GM12878 (cell line): ENCODE measurements at regions not wholly inside any gene's neighbourhood (a gene's known extent, or its start where the extent isn't known, plus 50 kb on each side); places are given as distances from the start of the nearest gene placed in this dataset.

Experiments used
- ATAC-seq: fragments of 200-7000 bp; cut with Tn5 transposase; 3 replicates; pipeline ENCODE4 v1.9.1; 2020; ENCODE audit warnings: mild to moderate bottlenecking, moderate library complexity
- BruUV-seq: library from RNA; stranded (reverse); fragments of 400-500 nt; replicated peaks from 2 replicates; lab custom pipeline; 2021; lab: Mats Ljungman, UMichigan
- CTCF ChIA-PET: fragments of 300-600 bp; sonication (Branson Sonifier 250); formaldehyde crosslinking; extraction: SDS; loops from one replicate; lab custom pipeline; 2021; ENCODE audit warnings: inconsistent platforms; lab: Yijun Ruan, JAX
- POLR2A ChIA-PET: fragments of 350-600 bp; formaldehyde crosslinking; extraction: SDS; loops from one replicate; lab custom pipeline; 2021; ENCODE audit warnings: inconsistent platforms; lab: Charles Lee
- RAD21 ChIA-PET: fragments of 300-600 bp; sonication (Branson Sonifier 250); formaldehyde crosslinking; loops from one replicate; lab custom pipeline; 2023; ENCODE audit warnings: antibody characterized with exemption; ENCODE audit not compliant: unreplicated experiment; lab: Charles Lee
- SMC1A ChIA-PET: fragments of 300-600 bp; sonication (Branson Sonifier 250); formaldehyde crosslinking; loops from one replicate; lab custom pipeline; 2023; ENCODE audit not compliant: unreplicated experiment, uncharacterized antibody; lab: Charles Lee
- DNase-seq: peaks from one replicate; pipeline ENCODE4 v3.0.0-alpha.2; 2011; ENCODE audit warnings: low read depth, low spot score
- FAIRE-seq: peaks from 3 replicates; lab custom pipeline; 2011; peaks lifted over from hg19 to GRCh38; lab: Jason Lieb, UNC
- H2AFZ ChIP-seq: 2 replicates; pipeline ENCODE4 v1.6.0; 2011; ENCODE audit warnings: low read depth, low read length, control low read depth; ENCODE audit not compliant: control insufficient read depth
- H3K27ac ChIP-seq: 2 replicates; pipeline ENCODE4 v1.5.1; 2011; ENCODE audit warnings: control low read depth; ENCODE audit not compliant: control insufficient read depth, insufficient read depth
- H3K27me3 ChIP-seq, 2 experiments: replicated peaks in 1 of 2; 2 replicates each; pipeline versions ENCODE4 v1.6.0 to v1.6.1; 2011; ENCODE audit warnings: low read length in 1 of 2; ENCODE audit not compliant: control insufficient read depth in 2 of 2, insufficient read depth in 2 of 2
- H3K36me3 ChIP-seq, 2 experiments: 2 replicates each; pipeline ENCODE4 v1.5.1; 2011; ENCODE audit warnings: low read length in 1 of 2; ENCODE audit not compliant: control insufficient read depth in 2 of 2, insufficient read depth in 2 of 2
- H3K4me1 ChIP-seq: 2 replicates; pipeline ENCODE4 v1.6.1; 2011; ENCODE audit warnings: mild to moderate bottlenecking, low read length, moderate library complexity, mixed read lengths; ENCODE audit not compliant: control insufficient read depth, insufficient read depth
- H3K4me2 ChIP-seq: 2 replicates; pipeline ENCODE4 v1.6.0; 2011; ENCODE audit warnings: control low read depth; ENCODE audit not compliant: control insufficient read depth, insufficient read depth
- H3K4me3 ChIP-seq: fragments of 200-600 bp; sonication (generic); 2 replicates; pipeline ENCODE4 v1.5.1; 2016
- H3K79me2 ChIP-seq: 2 replicates; pipeline ENCODE4 v1.6.0; 2011; ENCODE audit warnings: low read length; ENCODE audit not compliant: control insufficient read depth, insufficient read depth
- H3K9ac ChIP-seq: 2 replicates; pipeline ENCODE4 v1.8.0; 2011; ENCODE audit warnings: low read length, control low read depth, mixed read lengths; ENCODE audit not compliant: control insufficient read depth, insufficient read depth
- H3K9me3 ChIP-seq: replicated peaks from 3 replicates; pipeline ENCODE4 v1.5.1; 2011; ENCODE audit warnings: mild to moderate bottlenecking, low read length; ENCODE audit not compliant: control insufficient read depth, insufficient read depth
- H4K20me1 ChIP-seq: 2 replicates; pipeline ENCODE4 v1.6.0; 2011; ENCODE audit not compliant: control insufficient read depth, insufficient read depth
- ATF7 ChIP-seq: fragments of 450-650 bp; IDR thresholded peaks from 2 replicates; pipeline ENCODE4 v1.6.1; 2016; ENCODE audit warnings: low read depth, mild to moderate bottlenecking
- EZH2 ChIP-seq: IDR thresholded peaks from 2 replicates; pipeline ENCODE4 v1.6.1; 2012; ENCODE audit warnings: low read depth, mild to moderate bottlenecking, control low read depth, inconsistent platforms, low read length, borderline replicate concordance; ENCODE audit not compliant: control insufficient read depth
- KDM1A ChIP-seq: fragments of 200-600 bp; sonication (generic); IDR thresholded peaks from 2 replicates; pipeline ENCODE4 v1.6.1; 2016; ENCODE audit warnings: borderline replicate concordance
- NR2C2 ChIP-seq: IDR thresholded peaks from 2 replicates; pipeline ENCODE4 v1.6.1; 2011; ENCODE audit warnings: borderline replicate concordance, low read depth; ENCODE audit not compliant: control insufficient read depth, insufficient read length
- RELA ChIP-seq: fragments of 450-650 bp; IDR thresholded peaks from 2 replicates; pipeline ENCODE4 v1.8.0; 2014; ENCODE audit warnings: borderline replicate concordance; ENCODE audit not compliant: partially characterized antibody
- RELB ChIP-seq: fragments of 450-650 bp; IDR thresholded peaks from 2 replicates; pipeline ENCODE4 v1.6.1; 2017; ENCODE audit warnings: low read depth, mild to moderate bottlenecking, moderate library complexity
- SUZ12 ChIP-seq: fragments of 200-600 bp; sonication (generic); IDR thresholded peaks from one replicate; pipeline ENCODE4 v1.6.1; 2018; ENCODE audit warnings: antibody characterized with exemption, mild to moderate bottlenecking; ENCODE audit not compliant: unreplicated experiment
- WGBS: methylation state at CpG from one replicate; pipeline ENCODE4 v1.1.6; 2016; ENCODE audit warnings: low lambda C conversion rate; ENCODE audit not compliant: insufficient replicate concordance, insufficient coverage; ENCODE audit errors: missing lambda C conversion rate; 5-methylcytosine and 5-hydroxymethylcytosine counted together
- in situ Hi-C: fragments of 300-500 bp; cut with MboI; formaldehyde crosslinking; loops from 9 replicates; pipeline ENCODE4 v1.14.3; 2018; ENCODE audit warnings: mixed read lengths
- intact Hi-C: fragments of 100-400 bp; cut with micrococcal nuclease; formaldehyde crosslinking; loops from one replicate; pipeline ENCODE4 v1.14.2; 2022; ENCODE audit not compliant: unreplicated experiment
- TF ChIP-seq, protein P1 (sequence below): IDR thresholded peaks from 2 replicates; pipeline ENCODE4 v1.6.1; 2012; ENCODE audit warnings: low read length, inconsistent platforms
- TF ChIP-seq, protein P2 (sequence below): fragments of 450-650 bp; IDR thresholded peaks from 2 replicates; pipeline ENCODE4 v1.6.1; 2017; ENCODE audit warnings: mild to moderate bottlenecking, moderate library complexity

DNA sequence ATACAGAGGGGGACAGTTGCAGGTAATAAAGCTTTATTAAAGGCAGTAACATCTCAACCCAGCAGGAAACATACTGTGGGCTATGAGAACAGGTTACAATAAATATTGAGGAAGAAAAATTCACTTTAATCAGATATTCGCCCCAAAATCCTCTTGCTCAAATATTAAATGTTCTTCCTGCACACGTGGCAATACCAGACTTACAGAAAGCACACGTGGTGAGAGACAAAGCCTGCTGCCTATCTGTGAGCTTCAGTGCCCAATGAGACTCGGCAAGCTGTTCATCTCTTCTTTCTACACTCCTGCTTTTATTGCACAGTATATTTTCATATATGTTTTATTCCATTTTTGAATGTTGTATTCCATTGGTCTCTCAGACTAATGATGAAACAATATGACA, 113.2 kb downstream of the OR13A1 start:
- TF ChIP-seq, protein P1, sequence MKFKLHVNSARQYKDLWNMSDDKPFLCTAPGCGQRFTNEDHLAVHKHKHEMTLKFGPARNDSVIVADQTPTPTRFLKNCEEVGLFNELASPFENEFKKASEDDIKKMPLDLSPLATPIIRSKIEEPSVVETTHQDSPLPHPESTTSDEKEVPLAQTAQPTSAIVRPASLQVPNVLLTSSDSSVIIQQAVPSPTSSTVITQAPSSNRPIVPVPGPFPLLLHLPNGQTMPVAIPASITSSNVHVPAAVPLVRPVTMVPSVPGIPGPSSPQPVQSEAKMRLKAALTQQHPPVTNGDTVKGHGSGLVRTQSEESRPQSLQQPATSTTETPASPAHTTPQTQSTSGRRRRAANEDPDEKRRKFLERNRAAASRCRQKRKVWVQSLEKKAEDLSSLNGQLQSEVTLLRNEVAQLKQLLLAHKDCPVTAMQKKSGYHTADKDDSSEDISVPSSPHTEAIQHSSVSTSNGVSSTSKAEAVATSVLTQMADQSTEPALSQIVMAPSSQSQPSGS: no peak
- TF ChIP-seq ATF7: no peak
- no peak for TF ChIP-seq EZH2
- TF ChIP-seq NR2C2: no peak
- TF ChIP-seq RELB: no peak
- no peak for TF ChIP-seq KDM1A
- no peak for TF ChIP-seq RELA
- TF ChIP-seq SUZ12: no peak
- TF ChIP-seq, protein P2, sequence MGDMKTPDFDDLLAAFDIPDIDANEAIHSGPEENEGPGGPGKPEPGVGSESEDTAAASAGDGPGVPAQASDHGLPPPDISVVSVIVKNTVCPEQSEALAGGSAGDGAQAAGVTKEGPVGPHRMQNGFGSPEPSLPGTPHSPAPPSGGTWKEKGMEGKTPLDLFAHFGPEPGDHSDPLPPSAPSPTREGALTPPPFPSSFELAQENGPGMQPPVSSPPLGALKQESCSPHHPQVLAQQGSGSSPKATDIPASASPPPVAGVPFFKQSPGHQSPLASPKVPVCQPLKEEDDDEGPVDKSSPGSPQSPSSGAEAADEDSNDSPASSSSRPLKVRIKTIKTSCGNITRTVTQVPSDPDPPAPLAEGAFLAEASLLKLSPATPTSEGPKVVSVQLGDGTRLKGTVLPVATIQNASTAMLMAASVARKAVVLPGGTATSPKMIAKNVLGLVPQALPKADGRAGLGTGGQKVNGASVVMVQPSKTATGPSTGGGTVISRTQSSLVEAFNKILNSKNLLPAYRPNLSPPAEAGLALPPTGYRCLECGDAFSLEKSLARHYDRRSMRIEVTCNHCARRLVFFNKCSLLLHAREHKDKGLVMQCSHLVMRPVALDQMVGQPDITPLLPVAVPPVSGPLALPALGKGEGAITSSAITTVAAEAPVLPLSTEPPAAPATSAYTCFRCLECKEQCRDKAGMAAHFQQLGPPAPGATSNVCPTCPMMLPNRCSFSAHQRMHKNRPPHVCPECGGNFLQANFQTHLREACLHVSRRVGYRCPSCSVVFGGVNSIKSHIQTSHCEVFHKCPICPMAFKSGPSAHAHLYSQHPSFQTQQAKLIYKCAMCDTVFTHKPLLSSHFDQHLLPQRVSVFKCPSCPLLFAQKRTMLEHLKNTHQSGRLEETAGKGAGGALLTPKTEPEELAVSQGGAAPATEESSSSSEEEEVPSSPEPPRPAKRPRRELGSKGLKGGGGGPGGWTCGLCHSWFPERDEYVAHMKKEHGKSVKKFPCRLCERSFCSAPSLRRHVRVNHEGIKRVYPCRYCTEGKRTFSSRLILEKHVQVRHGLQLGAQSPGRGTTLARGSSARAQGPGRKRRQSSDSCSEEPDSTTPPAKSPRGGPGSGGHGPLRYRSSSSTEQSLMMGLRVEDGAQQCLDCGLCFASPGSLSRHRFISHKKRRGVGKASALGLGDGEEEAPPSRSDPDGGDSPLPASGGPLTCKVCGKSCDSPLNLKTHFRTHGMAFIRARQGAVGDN: no peak
- H3K27ac ChIP-seq: no peak overlapping the region
- H3K36me3 ChIP-seq: no peaks in the 10 kb centered on the region
- ChIA-PET CTCF (no interaction called here), SMC1A (interaction anchor here (0.8 kb wide), 1 partner anchor 15 kb away, joined by 3 read pairs; no protein-coding TSS in a partner anchor), POLR2A (no interaction called here), RAD21 (no interaction called here)
- intact Hi-C loops: no loop called here
- in situ Hi-C loops: no loop called here
- no peak overlapping the region for H3K9ac ChIP-seq
- WGBS: 14% methylated on average over 4 of the region's 4 CpGs
- FAIRE-seq: no peak
- H3K9me3 ChIP-seq: no peaks in the 10 kb centered on the region
- H4K20me1 ChIP-seq: no peaks in the 10 kb centered on the region
- H3K4me3 ChIP-seq: no peak overlapping the region
- no peaks in the 10 kb centered on the region for H3K4me1 ChIP-seq
- no peaks in the 10 kb centered on the region; a peak in 1 of 4 replicates for H3K27me3 ChIP-seq
- H3K79me2 ChIP-seq: no peaks in the 10 kb centered on the region
- no peak overlapping the region for H2AFZ ChIP-seq
- no peak overlapping the region for H3K4me2 ChIP-seq
- DNase-seq: no peak
- BruUV-seq: no TSS peak
- ATAC-seq: no peak
